ENCODE measurements at regions not wholly inside any gene's neighbourhood (a gene's known extent, or its start where the extent isn't known, plus 50 kb on each side); places are given as distances from the start of the nearest gene placed in this dataset.
A peak's percentile ranks its signal among the peaks of the same experiment; 100 is the strongest.

DNA sequence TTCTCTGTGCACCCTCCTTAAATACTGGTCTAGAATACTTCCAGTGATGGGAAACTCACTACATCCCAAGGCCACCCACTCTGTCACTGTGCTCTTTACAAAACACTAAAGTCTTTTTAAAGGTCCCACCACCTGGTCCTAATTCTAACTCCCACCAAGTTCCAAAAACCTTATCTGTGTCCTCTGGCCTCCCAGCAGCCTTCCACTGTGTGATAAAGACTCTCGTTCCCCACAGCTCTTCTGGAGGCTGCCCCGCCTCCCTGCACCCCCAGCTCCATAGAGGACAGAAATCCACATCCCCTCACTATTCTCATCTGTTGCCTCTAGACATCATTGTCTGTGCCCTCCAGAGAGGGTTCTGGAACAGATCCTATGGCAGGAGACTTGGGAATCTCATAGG, 276.4 kb downstream of the FAM43A start:
- Histone ChIP-seq H3K4me1 (no peaks in the 10 kb centered on the region), H3K36me3 (no peaks in the 10 kb centered on the region), H4K20me1 (ENCODE audit: low read depth) (no peaks in the 10 kb centered on the region), H3K9ac (no peak overlapping the region), H3K9me3 (ENCODE audit: low read depth) (no peaks in the 10 kb centered on the region), H3K4me3 (no peak overlapping the region), H2AFZ (replicated peaks) (no peak overlapping the region), H3K27ac (no peak overlapping the region), H3K79me2 (ENCODE audit: low read depth) (no peaks in the 10 kb centered on the region), H3F3A (ENCODE audit: low read depth) (no peaks in the 10 kb centered on the region), H3K4me2 (no peak overlapping the region), H3K27me3 (no peaks in the 10 kb centered on the region)
- H3K27ac Mint-ChIP-seq: no peak overlapping the region
- no peaks in the 10 kb centered on the region for H3K36me3 Mint-ChIP-seq
- peaks cover 2% of the 10 kb centered on the region for H3K9me3 Mint-ChIP-seq
- H3K27me3 Mint-ChIP-seq (ENCODE audit: insufficient read depth, low read depth): peaks cover 2% of the 10 kb centered on the region
- DNase-seq (ENCODE audit: low spot score): no peak
- no peak for TF ChIP-seq EZH2 (IDR thresholded peaks at IDR 0.05)
- TF ChIP-seq, protein P1, sequence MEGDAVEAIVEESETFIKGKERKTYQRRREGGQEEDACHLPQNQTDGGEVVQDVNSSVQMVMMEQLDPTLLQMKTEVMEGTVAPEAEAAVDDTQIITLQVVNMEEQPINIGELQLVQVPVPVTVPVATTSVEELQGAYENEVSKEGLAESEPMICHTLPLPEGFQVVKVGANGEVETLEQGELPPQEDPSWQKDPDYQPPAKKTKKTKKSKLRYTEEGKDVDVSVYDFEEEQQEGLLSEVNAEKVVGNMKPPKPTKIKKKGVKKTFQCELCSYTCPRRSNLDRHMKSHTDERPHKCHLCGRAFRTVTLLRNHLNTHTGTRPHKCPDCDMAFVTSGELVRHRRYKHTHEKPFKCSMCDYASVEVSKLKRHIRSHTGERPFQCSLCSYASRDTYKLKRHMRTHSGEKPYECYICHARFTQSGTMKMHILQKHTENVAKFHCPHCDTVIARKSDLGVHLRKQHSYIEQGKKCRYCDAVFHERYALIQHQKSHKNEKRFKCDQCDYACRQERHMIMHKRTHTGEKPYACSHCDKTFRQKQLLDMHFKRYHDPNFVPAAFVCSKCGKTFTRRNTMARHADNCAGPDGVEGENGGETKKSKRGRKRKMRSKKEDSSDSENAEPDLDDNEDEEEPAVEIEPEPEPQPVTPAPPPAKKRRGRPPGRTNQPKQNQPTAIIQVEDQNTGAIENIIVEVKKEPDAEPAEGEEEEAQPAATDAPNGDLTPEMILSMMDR (IDR thresholded peaks at IDR 0.05): no peak
- TF ChIP-seq EZH2phosphoT487 (IDR thresholded peaks at IDR 0.05): no peak
- H3K4me3 Mint-ChIP-seq: no peak overlapping the region
- peaks cover 7% of the 10 kb centered on the region for H3K4me1 Mint-ChIP-seq

DNA sequence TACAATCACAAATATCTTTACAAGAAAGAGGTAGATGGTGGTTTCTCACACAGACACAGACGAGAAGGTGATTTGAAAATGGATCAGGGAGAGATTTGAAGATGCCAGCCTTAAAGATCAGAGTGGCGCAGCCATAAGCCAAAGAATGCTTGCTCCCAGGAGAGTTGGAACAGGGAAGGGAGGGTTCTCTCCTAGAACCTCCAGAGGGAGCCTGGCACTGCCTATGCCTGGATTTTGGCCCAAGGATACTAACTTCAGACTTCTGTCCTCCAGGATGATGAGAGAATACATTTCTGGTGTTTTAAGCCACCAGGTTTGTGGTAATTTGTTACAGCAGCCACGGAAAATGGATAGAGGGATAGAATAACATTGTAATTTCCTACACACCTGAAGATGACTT, 279.1 kb downstream of the FAM43A start:
- no peaks in the 10 kb centered on the region for H3K27me3 ChIP-seq
- H4K20me1 ChIP-seq (ENCODE audit: low read depth): no peaks in the 10 kb centered on the region
- Mint-ChIP-seq H3K27ac (no peak overlapping the region), H3K9me3 (peaks cover 2% of the 10 kb centered on the region), H3K27me3 (ENCODE audit: insufficient read depth, low read depth) (peaks cover 4% of the 10 kb centered on the region), H3K4me3 (no peak overlapping the region), H3K36me3 (no peaks in the 10 kb centered on the region), H3K4me1 (peaks cover 7% of the 10 kb centered on the region)
- no peaks in the 10 kb centered on the region for H3K79me2 ChIP-seq (ENCODE audit: low read depth)
- H3K36me3 ChIP-seq: no peaks in the 10 kb centered on the region
- no peak overlapping the region for H3K27ac ChIP-seq
- H3K4me2 ChIP-seq: no peak overlapping the region
- no peak overlapping the region for H3K9ac ChIP-seq
- TF ChIP-seq, protein P1 (IDR thresholded peaks at IDR 0.05): no peak
- TF ChIP-seq EZH2 (IDR thresholded peaks at IDR 0.05) (no peak), EZH2phosphoT487 (IDR thresholded peaks at IDR 0.05) (no peak)
- H3K9me3 ChIP-seq (ENCODE audit: low read depth): no peaks in the 10 kb centered on the region
- H3K4me3 ChIP-seq: no peak overlapping the region
- DNase-seq (ENCODE audit: low spot score): no peak
- H2AFZ ChIP-seq (replicated peaks): no peak overlapping the region
- H3F3A ChIP-seq (ENCODE audit: low read depth): no peaks in the 10 kb centered on the region
- no peaks in the 10 kb centered on the region for H3K4me1 ChIP-seq

GRCh38 chr3:194967151-194968117, 281.8 kb downstream of the FAM43A start:
- TF ChIP-seq, protein P1 (IDR thresholded peaks at IDR 0.05): no peak
- no peak for TF ChIP-seq EZH2 (IDR thresholded peaks at IDR 0.05)
- no peak for TF ChIP-seq EZH2phosphoT487 (IDR thresholded peaks at IDR 0.05)
- peak overlapping the region; percentile 5 for H2AFZ ChIP-seq (replicated peaks)
- H3K27ac ChIP-seq: no peak overlapping the region
- H3F3A ChIP-seq (ENCODE audit: low read depth): no peaks in the 10 kb centered on the region
- Mint-ChIP-seq H3K9me3 (no peaks in the 10 kb centered on the region), H3K4me1 (peaks cover 7% of the 10 kb centered on the region), H3K27ac (no peak overlapping the region), H3K4me3 (no peak overlapping the region), H3K27me3 (ENCODE audit: insufficient read depth, low read depth) (peaks cover 6% of the 10 kb centered on the region), H3K36me3 (no peaks in the 10 kb centered on the region)
- no peak overlapping the region for H3K4me3 ChIP-seq
- H3K4me1 ChIP-seq: no peaks in the 10 kb centered on the region
- H3K4me2 ChIP-seq: no peak overlapping the region
- no peaks in the 10 kb centered on the region for H3K9me3 ChIP-seq (ENCODE audit: low read depth)
- no peaks in the 10 kb centered on the region for H3K79me2 ChIP-seq (ENCODE audit: low read depth)
- H3K9ac ChIP-seq: no peak overlapping the region
- no peaks in the 10 kb centered on the region for H3K27me3 ChIP-seq
- no peaks in the 10 kb centered on the region for H4K20me1 ChIP-seq (ENCODE audit: low read depth)
- H3K36me3 ChIP-seq: no peaks in the 10 kb centered on the region
- DNase-seq (ENCODE audit: low spot score): no peak
